Umbilical cord (tissue), 1 donor: ENCODE measurements at regions not wholly inside any gene's neighbourhood (a gene's known extent, or its start where the extent isn't known, plus 50 kb on each side); places are given as distances from the start of the nearest gene placed in this dataset.

Experiments
- DNase-seq: peaks from one replicate; pipeline ENCODE4 v3.0.0-alpha.2; 2015; ENCODE audit warnings: low spot score

- DNase-seq, result no peak
Measured at GRCh38 chr2:163269374-163270021, 430.9 kb upstream of the KCNH7 start.

- DNase-seq, result no peak
Measured at GRCh38 chr2:163266772-163267171, 428.2 kb upstream of the KCNH7 start.

- DNase-seq, result no peak
Measured at GRCh38 chr2:163265562-163265961, 427.0 kb upstream of the KCNH7 start.

- DNase-seq, result peak; percentile 0
Measured at GRCh38 chr2:163264341-163264740, 425.8 kb upstream of the KCNH7 start.

- no peak for DNase-seq
Measured at GRCh38 chr2:163259489-163259888, 420.9 kb upstream of the KCNH7 start.

- no peak for DNase-seq
Measured at GRCh38 chr2:163255086-163255485, 416.5 kb upstream of the KCNH7 start.

GRCh38 chr2:163253621-163254285 is 415.2 kb upstream of the KCNH7 start:
- no peak for DNase-seq

GRCh38 chr2:163252199-163252598 is 413.6 kb upstream of the KCNH7 start:
- DNase-seq, result no peak

- DNase-seq, result no peak
Measured at GRCh38 chr2:163248376-163249253, 410.0 kb upstream of the KCNH7 start.

- DNase-seq, result no peak
Measured at GRCh38 chr2:163247847-163248220, 409.3 kb upstream of the KCNH7 start.

GRCh38 chr2:163247156-163247846 is 408.7 kb upstream of the KCNH7 start:
- DNase-seq, result no peak

- DNase-seq, result no peak
Measured at GRCh38 chr2:163246135-163246534, 407.6 kb upstream of the KCNH7 start.

GRCh38 chr2:163236553-163236952 is 398.0 kb upstream of the KCNH7 start:
- DNase-seq, result no peak

- DNase-seq, result no peak
Measured at GRCh38 chr2:163231666-163232065, 393.1 kb upstream of the KCNH7 start.

GRCh38 chr2:163213661-163214081 is 375.1 kb upstream of the KCNH7 start:
- peak; percentile 51 for DNase-seq

GRCh38 chr2:163210430-163210918 is 371.9 kb upstream of the KCNH7 start:
- no peak for DNase-seq

- DNase-seq, result no peak
Measured at GRCh38 chr2:163207693-163208370, 369.3 kb upstream of the KCNH7 start.

GRCh38 chr2:163205589-163206254 is 367.2 kb upstream of the KCNH7 start:
- no peak for DNase-seq

- no peak for DNase-seq
Measured at GRCh38 chr2:163200741-163201140, 362.2 kb upstream of the KCNH7 start.

GRCh38 chr2:163198972-163199371 is 360.4 kb upstream of the KCNH7 start:
- DNase-seq, result no peak

GRCh38 chr2:163198007-163198406 is 359.4 kb upstream of the KCNH7 start:
- no peak for DNase-seq
